ENCODE measurements at regions not wholly inside any gene's neighbourhood (a gene's known extent, or its start where the extent isn't known, plus 50 kb on each side); places are given as distances from the start of the nearest gene placed in this dataset.

- no peak for DNase-seq (ENCODE audit: low read depth, low spot score)
- Histone ChIP-seq H3K9me3 (ENCODE audit: control insufficient read depth, insufficient read depth, low read length) (peaks cover 2% of the 10 kb centered on the region; the same call in 1 of the 2 replicates), H3K4me3 (ENCODE audit: low read depth, low read length) (no peak overlapping the region), H3K27me3 (ENCODE audit: control insufficient read depth, insufficient read depth, low read length) (no peaks in the 10 kb centered on the region), H3K27ac (ENCODE audit: low read depth, low read length) (no peak overlapping the region)
- ChIA-PET CTCF (no interaction called here), POLR2A (no interaction called here)
- TF ChIP-seq CTCF (IDR thresholded peaks at IDR 0.05; ENCODE audit: low read depth, low read length) = no peak
Measured at GRCh38 chr22:22983816-22984215, 86.5 kb upstream of the GNAZ start.

GRCh38 chr22:22984967-22985366, 85.4 kb upstream of the GNAZ start:
- no peak for TF ChIP-seq CTCF (IDR thresholded peaks at IDR 0.05; ENCODE audit: low read depth, low read length)
- CTCF ChIA-PET = no interaction called here
- no peak overlapping the region for H3K27ac ChIP-seq (ENCODE audit: low read depth, low read length)
- no peak for DNase-seq (ENCODE audit: low read depth, low spot score)
- H3K4me3 ChIP-seq (ENCODE audit: low read depth, low read length) = no peak overlapping the region
- H3K27me3 ChIP-seq (ENCODE audit: control insufficient read depth, insufficient read depth, low read length) = no peaks in the 10 kb centered on the region
- peaks cover 2% of the 10 kb centered on the region; the same call in 1 of the 2 replicates for H3K9me3 ChIP-seq (ENCODE audit: control insufficient read depth, insufficient read depth, low read length)
- POLR2A ChIA-PET = no interaction called here

GRCh38 chr22:22986008-22986407, 84.3 kb upstream of the GNAZ start:
- Histone ChIP-seq H3K27ac (ENCODE audit: low read depth, low read length) (no peak overlapping the region), H3K9me3 (ENCODE audit: control insufficient read depth, insufficient read depth, low read length) (peaks cover 2% of the 10 kb centered on the region; the same call in 1 of the 2 replicates), H3K27me3 (ENCODE audit: control insufficient read depth, insufficient read depth, low read length) (no peaks in the 10 kb centered on the region), H3K4me3 (ENCODE audit: low read depth, low read length) (no peak overlapping the region)
- ChIA-PET POLR2A (no interaction called here), CTCF (no interaction called here)
- DNase-seq (ENCODE audit: low read depth, low spot score) = no peak
- no peak for TF ChIP-seq CTCF (IDR thresholded peaks at IDR 0.05; ENCODE audit: low read depth, low read length)

GRCh38 chr22:22986640-22987039, 83.7 kb upstream of the GNAZ start:
- no peak overlapping the region for H3K4me3 ChIP-seq (ENCODE audit: low read depth, low read length)
- POLR2A ChIA-PET = no interaction called here
- TF ChIP-seq CTCF (IDR thresholded peaks at IDR 0.05; ENCODE audit: low read depth, low read length) = no peak
- DNase-seq (ENCODE audit: low read depth, low spot score) = no peak
- CTCF ChIA-PET = no interaction called here
- no peaks in the 10 kb centered on the region for H3K27me3 ChIP-seq (ENCODE audit: control insufficient read depth, insufficient read depth, low read length)
- no peaks in the 10 kb centered on the region for H3K9me3 ChIP-seq (ENCODE audit: control insufficient read depth, insufficient read depth, low read length)
- H3K27ac ChIP-seq (ENCODE audit: low read depth, low read length) = no peak overlapping the region

GRCh38 chr22:22988150-22988549, 82.2 kb upstream of the GNAZ start:
- DNase-seq (ENCODE audit: low read depth, low spot score) = no peak
- Histone ChIP-seq H3K27me3 (ENCODE audit: control insufficient read depth, insufficient read depth, low read length) (no peaks in the 10 kb centered on the region), H3K4me3 (ENCODE audit: low read depth, low read length) (no peak overlapping the region), H3K9me3 (ENCODE audit: control insufficient read depth, insufficient read depth, low read length) (no peaks in the 10 kb centered on the region), H3K27ac (ENCODE audit: low read depth, low read length) (no peak overlapping the region)
- POLR2A ChIA-PET = interaction anchor here (0.7 kb wide), 1 partner anchor 20 kb away, joined by 5 read pairs; no protein-coding TSS in a partner anchor
- no peak for TF ChIP-seq CTCF (IDR thresholded peaks at IDR 0.05; ENCODE audit: low read depth, low read length)
- CTCF ChIA-PET = no interaction called here
